GM21576 (cell line): ENCODE measurements at regions not wholly inside any gene's neighbourhood (a gene's known extent, or its start where the extent isn't known, plus 50 kb on each side); places are given as distances from the start of the nearest gene placed in this dataset.
"Not testable (repeated sequence)": the region's sequence is repeated elsewhere in the genome, so short reads cannot be mapped to it uniquely, and the experiment has no call there.

Experiments
- ATAC-seq: cut with Tn5 transposase; IDR thresholded peaks from one replicate; pipeline ENCODE4 v1.9.1; 2021; ENCODE audit warnings: mild to moderate bottlenecking, moderate library complexity; ENCODE audit not compliant: unreplicated experiment

GRCh38 chr2:38243186-38243880 lies 133.7 kb downstream of the ATL2 start:
- no peak for ATAC-seq

DNA sequence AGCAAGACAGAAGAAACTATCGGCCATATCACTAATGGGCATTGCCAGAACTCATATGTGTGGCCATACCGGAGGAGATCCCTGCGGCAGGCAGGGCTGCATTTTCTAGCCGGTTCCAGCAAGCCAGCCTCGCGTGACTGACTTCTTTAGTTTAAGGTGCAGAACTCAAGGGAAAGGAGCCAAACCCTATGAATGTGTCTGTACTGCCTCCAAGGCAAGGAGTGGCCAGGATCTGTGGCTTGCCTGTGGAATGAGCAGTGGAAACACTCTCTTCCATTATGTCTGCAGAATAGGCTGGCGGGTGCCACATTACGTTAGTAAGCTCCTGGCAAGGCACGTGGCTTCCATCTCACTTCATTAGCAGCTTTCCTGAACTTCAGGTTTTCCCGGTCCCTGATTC lies 137.6 kb downstream of the ATL2 start:
- ATAC-seq: no peak

DNA sequence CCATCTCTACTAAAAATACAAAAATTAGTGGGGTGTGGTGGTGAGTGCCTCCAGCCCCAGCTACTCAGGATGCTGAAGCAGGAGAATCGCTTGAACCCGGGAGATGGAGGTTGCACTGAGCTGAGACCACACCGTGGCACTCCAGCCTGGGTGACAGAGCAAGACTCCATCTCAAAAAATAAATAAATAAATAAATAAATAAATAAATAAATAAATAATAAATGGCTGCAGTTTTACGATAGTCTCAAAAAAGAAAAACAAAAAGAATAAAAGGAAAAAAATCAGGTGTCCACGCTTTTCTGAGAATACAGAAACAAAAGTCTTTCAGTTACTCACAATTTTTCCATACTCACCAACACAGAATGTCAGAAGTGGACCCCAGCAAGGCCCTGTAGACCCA lies 138.4 kb downstream of the ATL2 start:
- ATAC-seq: not testable (repeated sequence)

GRCh38 chr2:38237311-38237710 lies 139.8 kb downstream of the ATL2 start:
- no peak for ATAC-seq

DNA sequence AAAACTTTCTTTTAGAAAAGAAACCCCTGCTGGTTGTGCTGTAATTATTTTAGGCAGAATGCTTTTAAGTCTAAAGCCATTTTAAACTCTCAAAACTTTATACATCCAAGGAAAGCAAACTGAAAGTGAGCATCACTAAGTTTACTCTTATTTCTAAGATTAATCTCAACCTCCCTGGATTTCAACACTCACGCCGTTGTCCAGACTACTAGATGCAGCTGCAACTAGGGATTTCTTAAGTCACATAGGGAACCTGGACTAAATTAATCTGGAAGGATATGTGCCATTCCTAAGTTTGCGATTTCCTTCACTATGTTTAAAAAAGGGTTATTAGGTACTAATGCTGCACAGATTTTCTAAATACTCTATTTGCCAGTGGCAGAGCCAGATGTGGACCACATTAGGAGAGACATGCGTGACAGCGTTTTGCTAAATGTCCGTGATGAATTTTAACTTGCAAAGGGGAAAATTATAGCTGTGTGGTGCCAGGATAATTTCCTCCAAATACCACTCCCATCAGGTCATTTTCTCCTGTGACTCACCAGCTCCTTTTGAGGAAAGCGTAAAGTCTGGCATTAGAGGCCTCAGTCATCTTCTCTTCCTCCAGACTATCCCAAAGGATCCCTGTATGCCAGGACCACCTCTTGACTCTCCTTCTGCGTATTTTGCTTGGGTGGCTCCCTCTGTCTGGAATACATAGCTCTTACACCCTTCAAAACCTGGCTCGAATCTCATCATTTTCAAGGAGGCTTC lies 143.7 kb downstream of the ATL2 start:
- no peak for ATAC-seq

DNA sequence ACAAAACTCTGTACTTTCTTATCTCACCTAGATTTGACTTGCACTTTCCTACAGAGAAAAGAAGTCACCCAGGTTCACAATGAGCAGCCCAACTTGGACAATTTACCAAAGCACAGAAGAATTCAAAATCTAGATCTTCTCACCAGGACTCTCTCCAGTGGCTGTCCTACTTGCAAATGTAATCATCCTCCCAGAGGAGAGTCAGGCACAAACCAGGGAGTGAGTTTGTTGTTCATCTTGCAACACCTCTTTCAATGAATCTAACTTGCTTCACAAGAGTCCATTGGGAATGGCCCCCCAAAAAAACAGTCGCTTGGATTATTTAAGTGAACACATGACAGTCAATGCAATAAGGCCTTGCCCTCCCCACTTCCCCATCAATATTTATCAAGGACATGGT lies 144.6 kb downstream of the ATL2 start:
- ATAC-seq: no peak

DNA sequence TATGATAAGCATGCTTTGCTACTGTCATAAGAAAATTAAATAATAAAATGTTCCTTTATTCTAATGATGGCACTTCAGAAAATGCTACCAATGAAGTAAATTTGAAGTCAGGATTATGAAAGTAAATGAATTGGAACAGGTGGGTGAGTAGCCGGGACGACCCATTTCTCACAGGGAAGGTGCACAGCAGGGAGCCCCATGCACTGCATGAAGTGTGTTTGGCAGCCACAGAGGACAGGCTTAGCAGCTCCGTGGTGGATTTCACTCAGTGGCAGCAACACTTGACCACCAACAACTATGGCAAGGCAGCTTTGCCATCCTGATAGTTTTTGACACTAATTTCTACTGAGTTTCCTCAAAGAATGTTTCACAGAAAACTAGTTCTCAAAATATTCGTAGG lies 146.3 kb downstream of the ATL2 start:
- ATAC-seq: no peak

GRCh38 chr2:38228753-38229152 lies 148.3 kb downstream of the ATL2 start:
- no peak for ATAC-seq

DNA sequence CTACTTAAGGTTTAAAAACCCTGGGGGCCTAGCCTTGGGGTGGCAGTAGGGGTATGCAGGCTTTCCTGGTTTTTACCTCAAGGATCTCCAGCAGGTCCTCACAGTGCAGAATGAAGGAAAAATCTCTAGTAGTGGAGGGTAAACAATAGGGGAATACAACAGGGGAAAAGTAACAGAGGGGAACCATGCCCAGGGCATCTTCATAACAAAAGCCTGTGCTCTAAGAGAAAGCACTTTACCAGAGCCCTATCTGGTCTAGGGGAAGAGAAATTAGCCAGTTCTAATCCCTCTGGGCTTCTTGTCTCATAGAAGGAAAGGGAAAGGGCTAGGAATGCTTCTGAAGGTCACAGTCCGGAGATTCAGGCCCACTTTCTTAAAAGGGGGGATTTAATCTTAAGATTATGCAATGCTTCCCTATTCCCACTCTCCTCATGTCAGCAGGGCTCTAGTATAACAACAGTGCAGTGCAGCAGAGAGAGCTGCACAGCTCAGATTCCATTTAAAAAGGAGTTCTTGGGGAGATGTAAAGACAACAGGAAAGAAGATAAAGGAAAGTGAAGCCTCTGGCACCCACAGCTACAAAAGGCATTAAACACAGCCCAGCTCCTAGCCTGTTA lies 149.0 kb upstream of the CYP1B1 start:
- no peak for ATAC-seq

- ATAC-seq: no peak
Observed at GRCh38 chr2:38224181-38224580, 148.2 kb upstream of the CYP1B1 start.

DNA sequence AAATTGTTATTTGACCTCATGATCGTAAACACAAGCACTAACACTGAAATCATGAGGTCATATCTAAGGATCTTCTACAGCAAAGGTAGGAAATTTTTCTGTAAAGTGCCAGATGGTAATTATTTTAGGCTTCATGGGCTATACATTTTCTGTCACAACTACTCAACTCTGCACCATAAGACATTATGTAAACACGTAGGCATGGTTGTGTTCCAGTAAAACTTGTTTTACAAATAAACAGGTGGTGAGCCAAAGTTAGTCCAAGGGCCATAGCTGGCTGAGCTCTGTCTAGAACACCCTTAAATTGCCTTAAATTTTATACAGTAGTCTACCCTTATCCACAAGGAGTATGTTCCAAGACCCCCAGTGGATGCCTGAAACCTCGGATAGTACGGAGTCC lies 147.3 kb upstream of the CYP1B1 start:
- no peak for ATAC-seq

DNA sequence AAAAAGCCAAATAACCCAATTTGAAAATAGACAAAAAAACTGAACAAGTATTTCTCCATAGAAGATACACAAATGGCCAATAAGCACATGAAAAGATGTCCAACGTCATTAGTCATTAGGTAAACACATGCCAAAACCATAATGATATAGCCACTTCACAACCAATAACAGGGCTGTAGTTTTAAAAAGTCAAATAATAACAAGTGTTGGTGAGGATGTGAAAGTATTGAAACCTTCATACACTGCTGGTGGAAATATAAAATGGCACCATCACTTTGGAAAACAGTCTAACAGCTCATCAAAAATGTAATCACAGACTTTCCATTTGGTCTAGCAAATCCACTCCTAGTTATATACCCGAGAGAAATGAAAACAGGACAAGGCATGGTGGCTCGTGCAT lies 144.2 kb upstream of the CYP1B1 start:
- ATAC-seq: no peak

GRCh38 chr2:38218995-38219394 lies 143.0 kb upstream of the CYP1B1 start:
- ATAC-seq: no peak

- ATAC-seq: no peak
Observed at GRCh38 chr2:38218591-38218991, 142.6 kb upstream of the CYP1B1 start.

- ATAC-seq: no peak
Observed at GRCh38 chr2:38217401-38218188, 141.6 kb upstream of the CYP1B1 start.

DNA sequence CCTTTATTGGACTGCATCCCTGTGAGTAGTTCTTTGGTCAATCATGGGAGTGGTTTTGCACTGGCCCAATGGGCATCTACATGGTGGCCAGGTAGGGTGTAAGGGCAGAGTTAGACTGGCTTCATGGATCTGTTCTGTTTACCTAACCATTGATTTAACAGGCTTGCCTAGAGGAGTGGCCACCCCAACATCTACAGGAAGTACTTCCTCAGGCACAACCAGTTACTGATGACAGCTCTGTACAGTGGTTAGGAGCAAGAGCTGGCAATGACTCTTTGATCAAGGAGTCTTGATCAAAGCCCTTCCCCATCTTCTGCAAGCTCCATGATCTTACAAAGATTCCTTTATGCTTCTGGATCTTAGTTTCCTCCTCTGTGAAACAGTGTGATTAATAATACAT lies 140.9 kb upstream of the CYP1B1 start:
- ATAC-seq: no peak

DNA sequence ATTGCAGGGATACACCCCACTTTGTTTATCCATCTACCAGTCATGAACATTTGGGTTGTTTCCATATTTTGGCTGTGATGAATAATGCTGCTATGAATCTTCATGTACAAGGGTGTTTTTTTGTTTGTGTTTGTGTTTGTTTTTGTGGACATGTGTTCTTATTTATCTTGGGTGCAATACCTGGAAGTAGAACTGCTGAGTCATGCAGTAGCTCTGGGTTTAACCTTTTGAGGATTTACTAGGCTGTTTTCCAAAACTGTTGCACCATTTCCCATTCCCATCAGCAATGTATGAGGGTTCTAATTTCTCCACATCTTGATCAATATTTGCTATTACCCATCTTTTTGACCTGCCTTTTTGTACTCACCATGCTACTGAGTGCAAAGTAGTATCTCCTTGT lies 140.0 kb upstream of the CYP1B1 start:
- no peak for ATAC-seq

DNA sequence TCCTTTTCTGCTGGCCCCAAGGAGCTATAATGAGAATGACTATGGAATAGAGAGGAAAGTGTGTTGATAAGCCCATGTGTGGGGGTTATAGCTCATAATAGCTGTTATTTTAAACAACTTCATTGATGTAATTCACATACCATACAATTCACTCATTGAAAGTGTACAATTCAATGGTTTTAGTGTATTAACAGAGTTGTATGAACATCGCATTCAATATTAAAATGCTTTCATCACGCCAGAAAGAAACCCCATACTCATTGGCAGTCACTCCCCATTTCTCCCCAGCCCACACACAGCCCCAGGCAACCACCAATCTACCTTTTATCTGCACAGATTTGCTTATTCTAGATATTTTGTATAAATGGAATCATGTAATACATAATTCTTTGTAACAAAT lies 139.6 kb upstream of the CYP1B1 start:
- no peak for ATAC-seq

DNA sequence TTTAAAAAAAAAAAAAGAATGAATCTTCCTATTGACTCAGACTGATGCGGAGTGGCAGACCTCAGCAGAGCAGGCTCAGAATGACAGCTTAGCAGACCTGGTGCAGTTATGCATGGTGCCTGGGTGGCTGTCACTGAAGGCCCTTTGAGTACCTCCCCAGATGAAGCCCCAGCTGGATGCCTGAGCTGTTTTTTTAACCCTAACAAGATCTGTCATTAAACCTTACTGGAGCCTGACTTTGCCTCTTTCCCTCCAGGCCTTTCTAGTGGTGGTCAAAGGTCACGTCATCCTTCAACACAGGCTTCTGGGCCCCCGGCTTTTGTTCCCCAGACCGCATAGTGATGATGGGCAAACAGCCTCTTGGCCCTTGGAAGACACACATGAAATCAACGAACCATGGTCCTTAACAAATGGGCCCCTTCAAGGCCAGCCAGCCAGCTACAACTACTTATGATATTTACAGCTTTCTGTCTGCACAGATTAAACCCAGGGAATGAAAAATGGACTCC lies 138.3 kb upstream of the CYP1B1 start:
- no peak for ATAC-seq

DNA sequence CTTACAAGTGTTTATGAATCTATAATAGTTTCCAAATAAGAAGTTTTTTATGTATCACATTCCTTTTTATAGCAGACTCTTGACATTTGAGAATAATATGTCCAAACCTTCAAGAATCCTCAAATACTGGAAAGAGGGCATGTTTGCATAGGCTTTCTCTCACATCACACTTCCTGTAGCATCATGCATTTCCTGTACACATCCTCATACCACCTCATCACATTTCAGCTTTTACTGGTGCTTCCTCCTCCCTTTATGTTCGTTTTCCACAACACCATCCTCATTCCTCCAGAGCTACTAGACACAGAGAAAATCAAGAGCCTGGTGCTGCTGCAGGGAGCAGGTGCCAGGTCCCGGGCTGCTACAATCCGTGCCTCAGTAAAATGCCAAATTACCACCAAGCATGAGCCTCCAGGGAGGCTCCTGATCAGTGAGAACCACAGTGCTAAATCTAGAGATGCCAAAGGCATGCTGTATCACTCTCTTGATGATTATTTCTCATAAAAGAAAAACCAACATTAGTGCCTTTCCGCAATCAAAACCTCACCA lies 137.7 kb upstream of the CYP1B1 start:
- no peak for ATAC-seq

DNA sequence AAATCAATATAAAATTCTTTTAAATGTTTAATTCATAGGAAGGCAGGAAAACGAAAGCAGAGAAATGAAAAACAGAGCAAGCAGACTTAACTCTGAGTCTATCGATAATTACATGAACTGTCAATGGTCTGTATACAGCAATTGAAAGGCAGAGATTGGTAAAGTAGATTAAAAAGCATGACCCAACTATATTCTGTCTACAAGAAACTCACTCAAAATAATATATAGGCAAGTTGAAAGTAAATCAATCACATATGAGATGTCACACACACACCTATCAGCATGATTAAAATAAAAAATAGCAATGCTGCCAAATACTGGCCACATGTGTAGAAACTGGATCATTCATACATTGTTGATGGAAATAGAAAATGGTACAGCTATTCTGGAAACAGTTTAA lies 136.4 kb upstream of the CYP1B1 start:
- ATAC-seq: no peak
